Sigmoid colon (tissue), 6 donors: ENCODE measurements at regions not wholly inside any gene's neighbourhood (a gene's known extent, or its start where the extent isn't known, plus 50 kb on each side); places are given as distances from the start of the nearest gene placed in this dataset.

Experiments
- DNase-seq: peaks from one replicate; pipeline ENCODE4 v3.0.0-alpha.2; 2019
- H3K27ac ChIP-seq, 4 donors: fragments of 200-600 bp; sonication (generic); one replicate each; pipeline ENCODE4 v1.5.1; 2016 to 2019; ENCODE audit warnings: mild to moderate bottlenecking in 1 of 4
- H3K27me3 ChIP-seq, 3 donors: fragments of 200-600 bp; sonication (generic); one replicate each; pipeline ENCODE4 v1.5.1; 2019; ENCODE audit warnings: mild to moderate bottlenecking in 1 of 3
- H3K36me3 ChIP-seq, 4 donors: fragments of 200-600 bp; sonication (generic); one replicate each; pipeline ENCODE4 v1.5.1; 2016 to 2019
- H3K4me1 ChIP-seq, 4 donors: fragments of 200-600 bp; sonication (generic); one replicate each; pipeline ENCODE4 v1.5.1; 2017 to 2019
- H3K4me3 ChIP-seq, 4 donors: fragments of 200-600 bp; sonication (generic); one replicate each; pipeline ENCODE4 v1.5.1; 2017 to 2019; ENCODE audit warnings: mild to moderate bottlenecking in 2 of 4, moderate library complexity in 1 of 4
- H3K9me3 ChIP-seq, 4 donors: fragments of 200-600 bp in 3 of 4; sonication (generic) in 3 of 4; one replicate each; pipeline versions ENCODE4 v1.5.1 to v1.6.1; 2013 to 2019
- EP300 ChIP-seq, 4 donors: sonication (generic); formaldehyde crosslinking; IDR thresholded peaks; one replicate each; pipeline ENCODE4 v1.6.1; 2017; ENCODE audit warnings: antibody characterized with exemption in 4 of 4
- POLR2A ChIP-seq, 2 donors: fragments of 450-650 bp; IDR thresholded peaks; one replicate each; pipeline ENCODE4 v1.6.1; 2016; ENCODE audit warnings: antibody characterized with exemption in 2 of 2, mild to moderate bottlenecking in 2 of 2, moderate library complexity in 2 of 2
- POLR2AphosphoS5 ChIP-seq, 4 donors: sonication (generic); formaldehyde crosslinking; IDR thresholded peaks; one replicate each; pipeline ENCODE4 v1.6.1; 2017; ENCODE audit warnings: antibody characterized with exemption in 4 of 4
- WGBS, 2 donors: extraction: QIAGEN DNeasy Blood & Tissue Kit; methylation state at CpG; one replicate each; pipeline ENCODE4 v1.1.7; 2013; 5-methylcytosine and 5-hydroxymethylcytosine counted together
- intact Hi-C: fragments of 100-400 bp; cut with DNase I; formaldehyde crosslinking; loops from one replicate; pipeline ENCODE4 v1.15.1; 2023
- TF ChIP-seq, protein P1 (sequence below), 4 experiments: fragments of 450-650 bp in 3 of 4; fragments of 200-600 bp in 1 of 4; IDR thresholded peaks; one replicate each; pipeline ENCODE4 v1.5.1; 2016 to 2019; ENCODE audit warnings: antibody characterized with exemption in 4 of 4, mild to moderate bottlenecking in 3 of 4, moderate library complexity in 2 of 4
- donor health status: healthy with polysubstance abuse.
- donor health status: healthy.

DNA sequence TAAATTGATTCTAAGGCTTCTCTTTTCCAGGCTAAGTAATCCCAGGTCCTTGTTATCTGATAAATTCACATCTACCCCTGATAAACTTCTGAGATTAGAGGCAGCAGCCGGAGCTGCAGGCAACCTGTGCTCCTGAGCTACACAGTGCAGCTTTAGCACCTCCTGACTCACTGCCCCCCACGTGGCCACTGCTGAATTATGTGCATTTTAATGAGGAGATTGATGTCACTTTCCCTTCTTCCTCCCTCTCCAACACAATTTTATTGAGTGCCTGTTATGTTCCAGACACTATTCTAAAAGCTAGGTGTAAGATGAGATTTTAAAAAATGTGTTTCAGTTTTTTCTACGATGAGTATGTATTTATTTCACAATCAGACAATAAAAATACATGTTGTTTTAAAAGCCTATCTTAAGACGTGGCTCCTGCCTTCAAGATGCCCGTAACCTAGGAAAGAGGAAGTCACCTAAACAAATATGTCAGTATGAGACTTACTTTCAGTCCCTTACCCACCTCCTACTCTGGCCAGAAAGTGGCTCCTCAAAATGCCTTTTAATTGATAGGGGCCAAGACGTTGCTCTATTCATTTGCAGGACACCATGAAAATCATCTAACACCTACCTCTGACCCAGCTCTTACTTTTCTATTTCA, 161.5 kb upstream of the PFN2 start:
- H3K27ac ChIP-seq = no peak overlapping the region
- DNase-seq = no peak
- no peak overlapping the region for H3K4me3 ChIP-seq
- H3K36me3 ChIP-seq = no peaks in the 10 kb centered on the region
- peaks cover 0 to 6% (median 0%) of the 10 kb centered on the region in 4 donors for H3K4me1 ChIP-seq
- no peaks in the 10 kb centered on the region for H3K9me3 ChIP-seq
- 58 to 60% methylated on average over 6 of the region's 6 CpGs for WGBS, 2 donors
- intact Hi-C loops = no loop called here
- no peaks in the 10 kb centered on the region for H3K27me3 ChIP-seq
- TF ChIP-seq EP300 (IDR thresholded peaks at IDR 0.05) (no peak), POLR2AphosphoS5 (IDR thresholded peaks at IDR 0.05) (no peak), POLR2A (IDR thresholded peaks at IDR 0.05) (no peak)
- TF ChIP-seq, protein P1, sequence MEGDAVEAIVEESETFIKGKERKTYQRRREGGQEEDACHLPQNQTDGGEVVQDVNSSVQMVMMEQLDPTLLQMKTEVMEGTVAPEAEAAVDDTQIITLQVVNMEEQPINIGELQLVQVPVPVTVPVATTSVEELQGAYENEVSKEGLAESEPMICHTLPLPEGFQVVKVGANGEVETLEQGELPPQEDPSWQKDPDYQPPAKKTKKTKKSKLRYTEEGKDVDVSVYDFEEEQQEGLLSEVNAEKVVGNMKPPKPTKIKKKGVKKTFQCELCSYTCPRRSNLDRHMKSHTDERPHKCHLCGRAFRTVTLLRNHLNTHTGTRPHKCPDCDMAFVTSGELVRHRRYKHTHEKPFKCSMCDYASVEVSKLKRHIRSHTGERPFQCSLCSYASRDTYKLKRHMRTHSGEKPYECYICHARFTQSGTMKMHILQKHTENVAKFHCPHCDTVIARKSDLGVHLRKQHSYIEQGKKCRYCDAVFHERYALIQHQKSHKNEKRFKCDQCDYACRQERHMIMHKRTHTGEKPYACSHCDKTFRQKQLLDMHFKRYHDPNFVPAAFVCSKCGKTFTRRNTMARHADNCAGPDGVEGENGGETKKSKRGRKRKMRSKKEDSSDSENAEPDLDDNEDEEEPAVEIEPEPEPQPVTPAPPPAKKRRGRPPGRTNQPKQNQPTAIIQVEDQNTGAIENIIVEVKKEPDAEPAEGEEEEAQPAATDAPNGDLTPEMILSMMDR (IDR thresholded peaks at IDR 0.05) = no peak

DNA sequence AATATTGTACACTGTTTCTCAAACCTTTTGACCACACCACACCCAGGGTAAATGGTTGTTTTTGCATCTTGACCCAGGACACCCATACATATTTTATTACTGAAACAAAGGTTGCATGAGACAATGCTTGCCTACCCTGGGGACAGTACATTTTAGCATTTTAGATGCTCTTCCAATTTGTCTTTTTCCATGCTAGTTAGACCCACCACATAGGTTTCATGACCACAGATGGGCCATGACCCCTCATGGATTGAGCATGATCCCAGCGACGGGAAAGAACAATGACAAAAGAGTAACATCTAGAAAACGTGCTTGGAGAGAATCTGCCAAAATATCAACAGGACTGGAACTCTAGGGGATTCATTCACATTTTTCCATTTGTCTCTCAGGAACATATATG, 161.0 kb upstream of the PFN2 start:
- Histone ChIP-seq H3K27me3 (no peaks in the 10 kb centered on the region), H3K4me1 (peaks cover 0 to 6% (median 0%) of the 10 kb centered on the region in 4 donors), H3K36me3 (no peaks in the 10 kb centered on the region), H3K9me3 (no peaks in the 10 kb centered on the region), H3K27ac (no peak overlapping the region), H3K4me3 (no peak overlapping the region)
- DNase-seq = no peak
- WGBS, 2 donors = 89 to 91% methylated on average over 3 of the region's 3 CpGs
- intact Hi-C loops = no loop called here
- TF ChIP-seq, protein P1 (IDR thresholded peaks at IDR 0.05) = no peak
- no peak for TF ChIP-seq POLR2AphosphoS5 (IDR thresholded peaks at IDR 0.05)
- TF ChIP-seq EP300 (IDR thresholded peaks at IDR 0.05) = no peak
- no peak for TF ChIP-seq POLR2A (IDR thresholded peaks at IDR 0.05)

DNA sequence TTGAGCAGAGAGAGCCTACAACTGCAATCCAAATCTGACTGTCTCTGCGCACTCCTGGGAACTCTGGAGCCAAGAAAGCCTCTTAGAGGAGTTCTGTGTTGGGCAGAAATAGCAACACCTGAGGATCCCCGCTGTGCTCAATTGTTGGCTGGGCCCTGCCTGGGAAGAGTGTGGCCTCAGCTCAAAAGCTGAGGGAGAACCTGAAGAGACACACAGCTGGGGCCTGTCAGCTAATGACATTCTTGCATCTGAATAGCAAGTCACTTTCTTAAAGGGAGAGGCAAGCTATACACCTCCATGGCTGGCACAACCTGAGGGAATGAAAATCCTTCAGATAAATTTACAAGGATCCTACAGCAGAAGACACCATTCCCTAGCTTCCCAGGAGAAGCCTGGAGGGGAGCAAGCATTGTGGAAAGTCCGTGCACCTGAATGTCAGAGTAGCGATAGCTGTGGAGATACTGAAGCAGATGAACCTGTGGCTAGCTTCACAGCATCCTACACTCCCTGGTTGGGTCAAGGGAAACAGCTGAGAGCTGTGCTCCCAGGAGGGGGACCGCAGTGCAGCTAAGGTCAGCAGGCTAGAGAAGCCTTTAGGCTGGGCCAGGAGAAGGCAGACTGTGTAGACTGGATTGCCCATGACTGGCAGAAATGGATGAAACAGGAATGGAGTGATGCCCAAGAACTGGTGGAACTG, 159.9 kb upstream of the PFN2 start:
- no peak for DNase-seq
- Histone ChIP-seq H3K27me3 (no peaks in the 10 kb centered on the region), H3K36me3 (no peaks in the 10 kb centered on the region), H3K4me1 (peaks cover 0 to 6% (median 0%) of the 10 kb centered on the region in 4 donors), H3K27ac (no peak overlapping the region), H3K9me3 (no peaks in the 10 kb centered on the region), H3K4me3 (no peak overlapping the region)
- TF ChIP-seq POLR2A (IDR thresholded peaks at IDR 0.05) (no peak), EP300 (IDR thresholded peaks at IDR 0.05) (no peak), POLR2AphosphoS5 (IDR thresholded peaks at IDR 0.05) (no peak)
- TF ChIP-seq, protein P1 (IDR thresholded peaks at IDR 0.05) = no peak
- 76 to 93% methylated on average over 5 of the region's 5 CpGs for WGBS, 2 donors
- intact Hi-C loops = no loop called here

DNA sequence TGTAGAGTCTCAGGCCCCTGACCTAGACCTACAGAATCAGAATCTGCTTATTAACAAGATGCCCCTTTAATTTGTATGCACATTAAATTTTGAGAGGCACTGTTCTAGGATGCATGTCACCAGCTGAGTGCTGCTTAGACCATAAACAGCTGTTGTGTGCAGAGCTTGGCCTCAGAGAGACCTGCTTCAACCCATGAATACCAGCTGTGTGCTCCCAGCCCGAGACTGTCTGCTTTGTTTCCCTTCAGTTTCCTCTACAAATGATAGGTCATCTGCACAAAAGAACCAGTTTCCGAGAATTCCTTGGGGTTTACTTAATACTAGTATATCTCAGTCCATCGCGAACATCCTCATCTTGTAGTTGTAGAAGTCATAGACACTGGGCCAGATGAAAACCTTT, 158.5 kb upstream of the PFN2 start:
- H3K4me1 ChIP-seq = no peaks in the 10 kb centered on the region
- H3K27ac ChIP-seq = no peak overlapping the region
- WGBS, 2 donors = 86 to 87% methylated on average over 4 of the region's 4 CpGs
- no peaks in the 10 kb centered on the region for H3K27me3 ChIP-seq
- DNase-seq = no peak
- H3K36me3 ChIP-seq = no peaks in the 10 kb centered on the region
- H3K4me3 ChIP-seq = no peak overlapping the region
- H3K9me3 ChIP-seq = no peaks in the 10 kb centered on the region
- intact Hi-C loops = no loop called here
- no peak for TF ChIP-seq POLR2A (IDR thresholded peaks at IDR 0.05)
- no peak for TF ChIP-seq POLR2AphosphoS5 (IDR thresholded peaks at IDR 0.05)
- TF ChIP-seq, protein P1 (IDR thresholded peaks at IDR 0.05) = no peak
- TF ChIP-seq EP300 (IDR thresholded peaks at IDR 0.05) = no peak
